ENCODE measurements at regions not wholly inside any gene's neighbourhood (a gene's known extent, or its start where the extent isn't known, plus 50 kb on each side); places are given as distances from the start of the nearest gene placed in this dataset.

- H3K4me1 ChIP-seq (ENCODE audit: control insufficient read depth in 1 of 2, insufficient read depth in 1 of 2, low read depth in 1 of 2, low read length in 1 of 2), result no peaks in the 10 kb centered on the region
- H3K36me3 ChIP-seq, result no peaks in the 10 kb centered on the region
- H3K9me3 ChIP-seq, result no peaks in the 10 kb centered on the region
- TF ChIP-seq CTCF (IDR thresholded peaks at IDR 0.05), result no peak
- H3K4me3 ChIP-seq (ENCODE audit: low read depth in 1 of 2, low read length in 1 of 2), result no peak overlapping the region
- no peak overlapping the region for H3K27ac ChIP-seq
- no peaks in the 10 kb centered on the region for H3K27me3 ChIP-seq
Measured at GRCh38 chr7:119572541-119572940, 700.4 kb upstream of the KCND2 start.

GRCh38 chr7:119578116-119578515 lies 694.9 kb upstream of the KCND2 start:
- H3K9me3 ChIP-seq, result no peaks in the 10 kb centered on the region
- no peaks in the 10 kb centered on the region for H3K36me3 ChIP-seq
- no peaks in the 10 kb centered on the region for H3K27me3 ChIP-seq
- TF ChIP-seq CTCF (IDR thresholded peaks at IDR 0.05), result no peak
- H3K27ac ChIP-seq, result no peak overlapping the region
- H3K4me1 ChIP-seq (ENCODE audit: control insufficient read depth in 1 of 2, insufficient read depth in 1 of 2, low read depth in 1 of 2, low read length in 1 of 2), result no peaks in the 10 kb centered on the region
- no peak overlapping the region for H3K4me3 ChIP-seq (ENCODE audit: low read depth in 1 of 2, low read length in 1 of 2)

GRCh38 chr7:119594956-119595355 lies 678.0 kb upstream of the KCND2 start:
- H3K27ac ChIP-seq, result no peak overlapping the region
- no peaks in the 10 kb centered on the region for H3K36me3 ChIP-seq
- no peak overlapping the region for H3K4me3 ChIP-seq (ENCODE audit: low read depth in 1 of 2, low read length in 1 of 2)
- TF ChIP-seq CTCF (IDR thresholded peaks at IDR 0.05), result no peak
- no peaks in the 10 kb centered on the region for H3K9me3 ChIP-seq
- H3K27me3 ChIP-seq, result no peaks in the 10 kb centered on the region
- no peaks in the 10 kb centered on the region for H3K4me1 ChIP-seq (ENCODE audit: control insufficient read depth in 1 of 2, insufficient read depth in 1 of 2, low read depth in 1 of 2, low read length in 1 of 2)

DNA sequence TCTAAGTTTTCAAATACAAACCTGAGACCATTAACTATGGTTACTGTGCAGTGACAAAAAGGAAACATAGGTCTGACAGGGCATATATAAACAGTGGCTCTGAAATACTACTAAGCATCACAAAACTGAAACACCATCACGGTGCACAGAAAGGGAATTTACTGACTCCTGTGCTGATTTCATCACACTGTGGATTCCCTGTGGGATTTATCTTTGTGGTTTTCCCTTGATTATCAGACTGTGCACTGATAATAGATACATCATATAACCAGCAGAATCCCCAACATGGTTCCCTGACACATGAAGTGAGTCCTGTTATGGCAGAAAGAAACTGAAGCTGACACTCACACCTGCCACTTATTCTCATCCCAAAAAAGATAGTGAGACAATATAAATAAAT lies 676.3 kb upstream of the KCND2 start:
- no peaks in the 10 kb centered on the region for H3K4me1 ChIP-seq (ENCODE audit: control insufficient read depth in 1 of 2, insufficient read depth in 1 of 2, low read depth in 1 of 2, low read length in 1 of 2)
- H3K4me3 ChIP-seq (ENCODE audit: low read depth in 1 of 2, low read length in 1 of 2), result no peak overlapping the region
- H3K27ac ChIP-seq, result no peak overlapping the region
- H3K36me3 ChIP-seq, result no peaks in the 10 kb centered on the region
- H3K27me3 ChIP-seq, result no peaks in the 10 kb centered on the region
- no peak for TF ChIP-seq CTCF (IDR thresholded peaks at IDR 0.05)
- no peaks in the 10 kb centered on the region for H3K9me3 ChIP-seq

DNA sequence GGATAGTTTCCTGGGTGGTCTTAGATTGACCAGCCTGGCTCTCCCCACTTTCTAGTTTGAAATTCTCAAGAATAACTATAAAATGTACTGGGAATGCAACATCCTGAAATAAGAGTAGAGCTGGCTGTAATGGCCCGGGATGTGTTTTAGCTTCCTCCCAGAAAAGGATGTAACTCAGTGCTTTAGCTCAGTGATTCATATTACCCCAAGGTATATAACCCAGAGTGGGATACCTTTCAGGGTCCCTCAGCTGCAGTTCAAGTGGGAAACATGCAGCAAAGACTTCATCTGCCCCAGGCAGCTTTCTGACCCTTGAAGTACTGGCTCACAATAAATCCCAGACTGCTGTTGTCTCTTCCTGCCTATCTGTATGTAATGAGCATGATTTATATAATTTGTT lies 666.7 kb upstream of the KCND2 start:
- H3K36me3 ChIP-seq, result no peaks in the 10 kb centered on the region
- H3K27ac ChIP-seq, result no peak overlapping the region
- TF ChIP-seq CTCF (IDR thresholded peaks at IDR 0.05), result no peak
- H3K4me1 ChIP-seq (ENCODE audit: control insufficient read depth in 1 of 2, insufficient read depth in 1 of 2, low read depth in 1 of 2, low read length in 1 of 2), result no peaks in the 10 kb centered on the region
- H3K27me3 ChIP-seq, result no peaks in the 10 kb centered on the region
- no peaks in the 10 kb centered on the region for H3K9me3 ChIP-seq
- no peak overlapping the region for H3K4me3 ChIP-seq (ENCODE audit: low read depth in 1 of 2, low read length in 1 of 2)

DNA sequence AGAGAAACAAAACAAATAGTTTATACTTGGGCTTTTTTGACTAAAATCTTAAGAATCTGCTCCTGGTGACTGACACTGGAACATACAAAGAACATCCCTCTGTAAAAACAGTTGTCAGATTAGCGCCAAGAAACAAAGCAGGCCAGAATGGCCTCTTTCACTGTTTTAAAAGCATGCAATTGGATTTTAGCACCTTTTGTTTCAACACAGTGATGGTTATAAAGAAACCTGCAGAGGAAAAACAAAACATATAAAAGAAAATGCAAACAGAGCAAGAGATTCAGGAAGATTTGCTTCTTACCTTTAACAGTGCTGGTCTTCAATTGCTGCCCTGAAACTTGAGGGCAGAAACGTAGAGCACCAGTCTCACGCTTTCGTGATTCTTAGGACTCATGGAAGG lies 652.2 kb upstream of the KCND2 start:
- Histone ChIP-seq H3K4me1 (ENCODE audit: control insufficient read depth in 1 of 2, insufficient read depth in 1 of 2, low read depth in 1 of 2, low read length in 1 of 2) (no peaks in the 10 kb centered on the region), H3K27ac (no peak overlapping the region), H3K27me3 (no peaks in the 10 kb centered on the region), H3K4me3 (ENCODE audit: low read depth in 1 of 2, low read length in 1 of 2) (no peak overlapping the region), H3K36me3 (no peaks in the 10 kb centered on the region), H3K9me3 (no peaks in the 10 kb centered on the region)
- TF ChIP-seq CTCF (IDR thresholded peaks at IDR 0.05), result no peak

Data from neutrophil (primary cell).